Activated effector memory CD4-positive, alpha-beta T cell treated with anti-CD3 and anti-CD28 coated beads, Interleukin-2, amount 50 U/mL, for 16 hours (primary cell): ENCODE measurements at regions not wholly inside any gene's neighbourhood (a gene's known extent, or its start where the extent isn't known, plus 50 kb on each side); places are given as distances from the start of the nearest gene placed in this dataset.

Experiments
- DNase-seq: peaks from one replicate; pipeline ENCODE4 v3.0.0-alpha.2; 2020

DNA sequence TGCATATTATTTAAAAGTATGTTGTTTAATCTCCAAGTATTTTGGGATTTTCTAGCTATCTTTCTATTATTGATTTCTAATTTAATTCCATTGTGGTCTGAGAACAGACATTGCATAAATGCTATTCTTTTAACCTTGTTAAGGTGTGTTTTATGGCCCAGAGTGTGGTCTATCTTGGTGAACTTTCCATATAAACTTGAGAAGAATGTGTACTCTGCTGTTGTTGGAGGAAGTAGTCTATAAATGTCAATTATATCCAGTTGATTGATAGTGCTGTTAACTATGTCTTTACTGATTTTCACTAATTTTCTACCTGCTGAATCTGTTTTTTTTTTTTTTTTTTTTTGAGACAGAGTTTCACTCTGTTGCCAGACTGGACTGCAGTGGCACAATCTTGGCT lies 180.9 kb downstream of the ZNF621 start:
- DNase-seq: no peak

- DNase-seq: no peak
Observed at GRCh38 chr3:40713306-40713705, 188.5 kb downstream of the ZNF621 start.

DNA sequence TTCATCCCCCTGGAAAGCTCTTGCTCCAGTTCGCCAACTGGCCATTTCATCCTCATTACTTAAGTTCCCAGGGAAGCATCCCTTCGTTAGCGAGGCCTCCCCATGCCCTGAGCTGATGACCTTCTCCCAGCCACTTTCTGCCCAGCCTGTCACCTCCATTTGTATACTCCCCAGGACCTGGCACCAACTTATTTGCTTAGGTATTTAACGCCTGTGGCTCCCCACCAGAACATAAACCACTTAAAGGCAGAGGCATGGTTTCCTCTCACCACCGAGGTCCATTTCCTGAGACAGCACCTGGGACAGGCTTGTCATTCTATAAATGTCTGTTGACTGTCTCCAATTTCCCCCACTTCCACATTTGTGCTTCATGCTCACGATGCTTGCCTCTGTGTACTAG lies 189.0 kb downstream of the ZNF621 start:
- no peak for DNase-seq

GRCh38 chr3:40714771-40715345 lies 190.1 kb downstream of the ZNF621 start:
- no peak for DNase-seq

DNA sequence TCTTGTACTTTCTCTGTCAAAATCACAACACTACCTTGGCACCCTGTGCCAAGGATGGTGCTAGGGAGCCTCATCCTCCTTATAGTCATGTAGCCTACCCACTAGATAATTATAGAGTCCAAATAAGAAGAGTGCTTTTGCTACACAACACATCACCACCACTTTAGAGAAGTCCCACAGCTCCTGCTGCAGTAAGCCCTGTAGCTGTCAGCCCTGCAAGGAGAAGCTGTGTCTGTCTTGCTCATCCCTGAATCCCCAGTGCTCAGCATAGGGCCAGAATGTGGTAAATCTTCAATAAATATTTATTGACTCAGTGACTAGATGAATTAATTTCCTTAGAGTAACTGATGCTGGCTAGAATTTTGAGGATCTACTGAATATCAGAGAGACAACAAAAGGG lies 190.8 kb downstream of the ZNF621 start:
- DNase-seq: no peak

GRCh38 chr3:40717471-40717870 lies 192.7 kb downstream of the ZNF621 start:
- DNase-seq: no peak

GRCh38 chr3:40718209-40718608 lies 193.4 kb downstream of the ZNF621 start:
- DNase-seq: no peak

GRCh38 chr3:40718681-40719080 lies 193.9 kb downstream of the ZNF621 start:
- no peak for DNase-seq

DNA sequence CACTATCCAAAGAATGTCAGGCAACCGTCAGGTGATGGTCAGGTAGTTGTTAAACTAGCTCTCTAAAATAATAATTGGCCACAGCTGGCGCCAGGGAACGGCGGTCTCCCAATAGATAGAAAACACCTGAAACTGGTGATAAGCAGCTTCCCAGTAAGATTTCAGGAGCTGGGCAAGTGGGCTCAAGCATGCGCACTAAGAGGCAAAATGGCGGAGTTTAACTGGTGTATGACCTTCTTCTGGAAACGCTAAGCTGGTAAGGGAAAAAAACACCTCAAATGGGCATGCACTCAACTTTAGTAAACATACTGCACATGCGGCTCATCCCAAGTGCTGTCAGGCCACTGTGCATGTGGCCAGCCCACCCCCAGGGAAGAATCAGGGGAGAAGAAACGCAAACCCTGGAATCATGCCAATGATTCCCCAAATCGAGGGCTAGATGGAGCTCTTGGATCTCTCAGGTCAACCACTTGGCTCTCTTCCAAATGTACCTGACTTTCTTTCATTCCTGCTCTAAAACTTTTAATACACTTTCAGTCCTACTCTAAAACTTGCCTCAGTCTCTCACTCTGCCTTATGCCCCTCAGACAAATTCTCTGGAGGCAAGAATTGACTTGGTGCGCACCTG lies 195.0 kb downstream of the ZNF621 start:
- DNase-seq: no peak

DNA sequence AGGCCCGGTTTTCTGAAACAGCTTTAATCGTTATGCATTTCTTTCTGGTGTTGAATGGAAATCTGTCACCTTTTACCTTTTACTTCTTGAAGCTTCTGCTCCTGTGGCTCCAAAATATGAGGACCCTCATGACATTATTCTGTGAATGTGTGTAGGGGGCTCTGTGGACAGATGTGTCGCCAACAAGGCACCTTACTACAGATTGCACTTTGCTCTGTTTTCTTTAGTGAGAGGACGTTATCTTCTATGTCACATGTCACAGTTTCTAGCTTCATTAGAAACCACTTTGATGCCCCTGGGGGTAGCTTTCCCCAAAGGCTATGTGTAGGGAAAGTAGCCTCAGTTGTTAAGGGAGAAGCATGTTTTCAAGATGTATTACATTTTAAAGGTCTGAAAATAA lies 195.6 kb downstream of the ZNF621 start:
- DNase-seq: no peak

DNA sequence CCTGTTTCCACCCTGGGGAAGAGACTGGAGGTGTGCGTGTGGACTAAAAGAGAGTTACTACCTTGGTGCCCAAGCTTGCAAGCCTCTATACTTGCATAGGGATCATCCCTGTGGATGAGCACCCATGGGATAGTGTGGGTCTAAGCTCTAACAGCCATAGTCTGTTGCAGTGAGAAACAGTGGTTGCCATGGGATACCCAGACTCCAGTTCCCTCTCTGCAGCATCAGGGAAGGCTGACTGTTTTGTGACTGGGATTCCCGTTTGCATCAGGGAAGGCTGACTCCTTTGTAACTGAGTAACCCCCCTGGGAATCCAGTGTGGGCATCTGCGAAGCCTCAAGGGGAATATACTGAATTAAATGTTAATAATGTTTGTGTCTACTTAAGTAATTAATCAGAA lies 196.1 kb downstream of the ZNF621 start:
- DNase-seq: no peak

- DNase-seq: no peak
Observed at GRCh38 chr3:40723083-40723660, 198.4 kb downstream of the ZNF621 start.

- DNase-seq: no peak
Observed at GRCh38 chr3:40725031-40725430, 200.3 kb downstream of the ZNF621 start.

GRCh38 chr3:40731445-40731844 lies 206.7 kb downstream of the ZNF621 start:
- DNase-seq: no peak

- DNase-seq: no peak
Observed at GRCh38 chr3:40736943-40737342, 212.2 kb downstream of the ZNF621 start.

DNA sequence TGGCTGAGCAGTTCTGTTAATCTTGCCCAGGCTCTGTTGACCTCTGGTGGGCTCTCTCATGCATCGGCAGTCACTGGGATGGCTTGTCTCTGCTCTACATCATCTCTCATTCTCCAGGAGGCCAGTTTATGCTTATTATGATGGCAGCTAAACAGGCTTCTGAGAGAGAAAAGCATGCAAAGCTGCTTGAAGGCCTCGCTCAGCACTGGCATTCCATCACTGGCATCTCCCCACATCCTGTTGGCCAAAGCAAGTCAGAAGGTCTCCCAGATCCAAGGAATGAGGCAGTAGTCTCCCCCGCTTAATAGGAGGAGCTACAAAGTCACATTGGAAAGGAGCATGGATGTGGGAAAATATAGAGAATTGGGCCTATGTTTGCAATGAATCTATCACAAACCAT lies 212.6 kb downstream of the ZNF621 start:
- DNase-seq: no peak

DNA sequence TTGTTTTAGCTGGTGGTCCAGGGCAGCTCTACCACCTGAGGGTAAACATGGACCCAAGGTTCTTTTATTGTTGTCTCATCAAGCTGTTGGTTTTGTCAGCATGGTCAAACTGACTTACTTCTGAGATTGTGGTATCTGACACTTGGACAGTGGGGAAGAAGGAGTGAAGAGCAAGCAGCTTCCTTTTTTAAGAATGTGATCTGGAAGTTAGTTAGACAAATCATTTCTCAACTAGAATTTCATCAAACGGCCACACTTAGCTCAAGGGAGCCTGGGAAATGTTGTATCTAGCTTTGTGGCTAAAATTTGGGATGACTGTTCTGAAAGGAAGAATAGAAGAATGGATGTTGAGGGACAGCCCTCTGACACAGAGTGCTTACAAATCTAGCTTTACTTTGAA lies 215.2 kb downstream of the ZNF621 start:
- no peak for DNase-seq

DNA sequence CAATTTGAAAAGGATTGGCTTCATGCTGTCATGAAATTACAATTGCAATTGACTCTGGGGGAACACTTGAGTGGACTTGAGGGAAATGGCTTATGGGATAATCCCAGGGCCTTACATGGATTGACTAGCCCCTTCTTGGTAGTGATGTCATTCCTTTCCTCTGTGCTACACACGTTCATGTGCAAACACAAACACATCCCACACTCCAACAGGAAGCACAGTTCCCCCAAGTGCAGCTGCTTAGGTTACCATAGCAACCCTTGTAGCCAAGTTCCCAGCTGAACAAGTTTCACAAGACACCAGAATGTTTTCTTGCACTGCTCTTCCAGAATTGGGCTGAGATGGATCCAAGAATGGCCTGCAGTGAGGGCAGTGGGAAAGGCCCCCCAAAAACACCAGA lies 217.0 kb downstream of the ZNF621 start:
- no peak for DNase-seq

DNA sequence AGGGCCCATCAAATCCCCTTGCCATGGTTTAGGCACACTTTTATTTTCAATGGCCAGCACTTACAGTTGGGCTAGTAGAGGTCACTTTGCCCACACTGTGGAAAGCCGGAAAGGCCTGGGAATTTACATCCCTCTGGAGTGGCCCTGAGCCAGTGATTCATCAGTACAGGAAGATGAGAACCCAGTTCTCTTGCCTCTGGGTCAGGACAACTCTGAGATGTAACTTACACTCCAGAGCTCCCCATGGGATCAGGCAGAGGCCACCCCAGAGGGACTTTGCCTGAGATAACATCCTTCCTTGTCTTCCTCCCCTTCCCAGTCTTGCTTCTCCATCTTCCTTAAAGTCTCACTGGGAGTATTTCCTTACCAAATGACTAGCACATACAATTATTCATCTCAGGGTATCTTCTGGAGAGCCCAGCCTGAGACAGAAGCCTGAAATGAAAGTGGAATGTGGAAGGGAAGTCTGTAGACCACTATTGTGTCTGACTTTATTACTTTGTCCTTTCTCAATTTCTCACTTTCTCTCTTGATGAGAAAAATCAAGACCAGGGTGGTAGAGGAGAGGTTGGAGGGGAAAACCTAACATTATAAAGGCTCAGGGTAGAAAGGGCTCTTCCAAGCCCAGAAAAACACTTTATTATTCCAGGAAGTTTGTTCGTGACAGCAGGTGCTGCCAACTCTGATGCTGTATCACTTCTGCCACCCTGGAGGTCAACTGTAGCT lies 220.8 kb downstream of the ZNF621 start:
- DNase-seq: no peak

GRCh38 chr3:40751666-40752065 lies 226.9 kb downstream of the ZNF621 start:
- DNase-seq: no peak

DNA sequence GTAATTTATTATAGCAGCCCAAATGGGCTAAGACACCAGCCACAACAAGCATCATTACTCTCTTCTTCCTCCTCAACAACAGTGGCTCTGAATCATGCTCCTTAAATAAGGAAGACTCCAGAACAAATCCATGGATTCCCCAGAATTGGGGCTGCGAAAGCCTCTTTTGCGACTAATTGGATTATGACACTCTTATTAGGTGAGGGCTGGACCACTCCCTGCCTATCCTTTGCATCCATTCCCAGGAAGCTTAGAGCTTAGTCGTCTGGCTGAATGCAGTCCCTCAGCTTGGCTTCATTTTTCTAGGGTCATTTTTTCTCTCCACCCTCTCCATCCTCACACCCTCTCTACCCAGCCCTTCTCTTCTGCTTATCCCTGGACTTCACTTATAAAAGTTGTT lies 227.7 kb downstream of the ZNF621 start:
- no peak for DNase-seq

DNA sequence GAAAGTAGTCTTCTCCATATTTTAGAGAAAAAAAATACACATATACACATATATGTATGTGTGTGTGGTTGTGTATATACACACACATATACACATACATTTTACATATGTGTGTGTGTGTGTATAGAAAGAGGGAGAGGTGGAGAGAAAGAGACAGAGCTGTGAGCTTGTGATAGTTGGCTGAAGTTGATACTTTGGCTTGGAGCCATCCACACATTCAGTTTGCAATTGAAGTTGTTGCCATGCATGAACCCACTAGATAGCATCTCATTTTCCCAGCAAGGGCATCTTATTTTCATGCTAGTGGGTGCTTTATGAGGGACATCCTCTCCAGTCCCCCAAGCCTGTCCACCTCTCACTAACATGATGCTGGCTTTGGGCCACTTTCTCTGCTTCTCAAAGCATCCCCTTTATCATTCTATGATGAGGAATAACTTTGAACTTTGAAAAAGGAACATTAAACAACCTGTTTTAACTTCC lies 228.6 kb downstream of the ZNF621 start:
- DNase-seq: no peak

DNA sequence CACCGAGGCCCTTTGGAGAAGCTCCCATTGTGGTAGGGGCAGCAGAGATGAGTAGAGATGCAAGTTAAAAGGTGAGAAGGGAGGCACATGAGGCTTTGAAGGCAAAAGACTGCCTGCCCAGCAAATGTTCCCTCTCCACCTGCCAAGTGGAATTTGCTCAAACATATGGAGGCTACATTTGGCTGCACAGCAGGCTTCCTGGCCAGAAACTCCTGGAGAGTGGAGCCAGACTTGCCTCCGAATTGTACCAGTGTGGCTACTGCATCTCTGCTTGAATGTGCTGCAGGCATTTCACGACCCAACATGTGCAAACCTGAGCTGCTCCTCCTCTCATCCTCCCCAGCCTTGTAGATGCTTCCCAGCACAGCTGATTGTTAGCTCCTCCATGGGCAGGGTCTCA lies 229.2 kb downstream of the ZNF621 start:
- DNase-seq: no peak

- no peak for DNase-seq
Observed at GRCh38 chr3:40754994-40755393, 230.2 kb downstream of the ZNF621 start.
